GM19438 (cell line): ENCODE measurements at regions not wholly inside any gene's neighbourhood (a gene's known extent, or its start where the extent isn't known, plus 50 kb on each side); places are given as distances from the start of the nearest gene placed in this dataset.

Source experiments
- ATAC-seq: cut with Tn5 transposase; IDR thresholded peaks from one replicate; pipeline ENCODE4 v1.9.1; 2021; ENCODE audit warnings: low read depth; ENCODE audit not compliant: unreplicated experiment

DNA sequence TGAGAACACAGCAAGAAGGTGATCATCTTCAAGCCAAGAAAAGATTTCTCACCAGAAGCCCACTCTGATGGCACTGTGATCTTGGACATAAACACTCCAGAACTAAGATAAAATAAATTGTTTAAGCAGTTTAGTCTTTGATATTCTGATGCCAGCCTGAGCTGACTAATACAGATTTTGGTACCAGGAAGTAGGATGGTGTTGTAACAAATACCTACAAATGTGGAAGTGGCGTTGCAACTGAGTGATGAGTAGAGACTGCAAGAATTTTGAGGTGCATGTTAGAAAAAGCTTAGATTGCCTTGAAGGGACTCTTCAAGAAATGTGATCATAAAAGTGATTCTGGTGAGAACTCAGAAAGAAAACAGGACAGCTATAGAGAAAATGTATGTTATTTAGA is 592.4 kb upstream of the DAB2 start:
- ATAC-seq = no peak

DNA sequence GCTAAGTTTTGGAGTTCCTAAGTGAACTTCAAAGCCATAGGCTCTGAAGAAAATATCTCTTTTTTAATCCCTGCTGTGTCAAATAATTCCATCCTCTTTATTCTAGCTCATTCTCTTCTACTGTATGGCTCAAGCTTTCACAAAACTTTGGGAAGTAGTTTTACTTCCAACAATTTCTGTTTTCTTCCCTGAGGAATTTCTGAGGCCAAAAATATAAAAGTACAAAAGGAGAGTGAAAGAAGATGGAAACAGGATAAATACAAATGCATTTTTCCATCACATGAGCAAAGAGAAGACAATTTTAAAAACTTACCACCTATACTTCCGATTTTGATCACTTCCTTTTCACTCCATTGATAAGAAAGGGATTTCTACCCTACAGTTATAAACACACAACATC is 585.7 kb upstream of the DAB2 start:
- ATAC-seq = no peak

DNA sequence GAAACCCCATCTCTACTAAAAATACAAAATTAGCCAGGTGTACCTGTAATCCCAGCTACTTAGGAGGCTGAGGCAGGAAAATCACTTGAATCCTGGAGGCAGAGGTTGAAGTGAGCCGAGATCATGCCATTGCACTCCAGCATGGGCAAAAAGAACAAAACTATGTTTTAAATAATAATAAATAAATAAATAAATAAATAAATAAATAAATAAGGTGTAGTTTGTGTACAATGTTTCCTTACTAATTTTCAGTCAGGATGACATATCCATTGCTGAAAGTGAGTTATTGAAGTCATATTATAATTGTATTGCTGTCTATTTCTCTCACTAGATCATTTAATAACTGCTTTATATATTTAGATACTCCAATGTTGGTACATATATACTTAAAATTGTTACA is 581.5 kb upstream of the DAB2 start:
- no peak for ATAC-seq

DNA sequence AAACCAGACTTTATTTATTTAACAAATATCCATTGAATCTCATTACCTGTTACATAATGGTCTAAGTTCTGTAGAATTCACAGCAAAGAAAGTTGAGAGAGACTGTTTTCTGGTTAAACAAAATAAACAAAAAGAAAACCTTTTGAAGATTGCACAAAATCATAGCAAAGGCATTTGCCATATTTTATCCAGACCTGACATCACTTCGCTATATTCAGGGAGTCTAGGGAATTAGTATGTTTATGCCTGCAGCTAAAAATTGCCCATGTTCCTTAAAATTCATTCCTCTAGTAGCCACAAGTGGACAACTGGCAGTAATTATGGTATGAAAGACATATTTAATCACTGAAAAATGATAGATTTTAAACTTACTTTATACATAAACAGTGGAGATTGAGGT is 577.0 kb upstream of the DAB2 start:
- ATAC-seq = no peak

DNA sequence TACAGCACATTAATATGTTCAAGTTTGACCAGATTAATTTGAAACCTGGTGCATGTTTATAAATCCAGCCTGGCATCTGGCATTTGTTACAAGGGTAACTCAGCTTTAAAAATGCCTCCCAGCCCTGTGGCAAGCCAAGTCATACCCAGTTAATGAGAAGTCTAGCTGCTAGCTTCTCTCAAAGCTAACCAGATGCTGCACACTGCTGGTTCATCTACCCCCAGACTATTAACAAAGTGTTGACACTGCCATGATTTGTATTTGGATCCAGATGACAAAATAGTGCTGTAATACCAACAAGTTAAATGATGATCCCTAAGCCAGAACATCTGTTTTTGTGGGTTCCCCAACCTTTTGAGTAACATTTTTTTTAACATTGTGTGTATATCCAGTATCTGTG is 573.7 kb upstream of the DAB2 start:
- ATAC-seq = no peak

DNA sequence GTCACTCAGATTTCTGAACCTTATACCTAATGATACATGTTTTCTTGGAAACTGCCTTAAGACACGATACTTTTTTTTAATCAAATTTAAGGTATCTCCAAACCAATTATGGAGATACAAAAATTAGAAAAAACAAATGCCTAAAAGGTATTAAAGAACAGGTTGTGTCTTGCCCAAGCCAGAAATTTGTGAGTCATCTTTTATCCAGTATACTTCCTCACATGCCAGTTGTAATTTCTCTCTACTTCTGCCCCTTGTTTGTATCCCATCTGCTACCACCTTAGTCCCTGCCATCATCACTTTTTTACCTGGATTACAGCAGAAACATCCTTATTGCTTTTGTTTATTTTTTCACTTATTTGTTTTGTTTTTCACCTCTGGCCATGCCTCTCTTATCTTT is 571.2 kb upstream of the DAB2 start:
- no peak for ATAC-seq

DNA sequence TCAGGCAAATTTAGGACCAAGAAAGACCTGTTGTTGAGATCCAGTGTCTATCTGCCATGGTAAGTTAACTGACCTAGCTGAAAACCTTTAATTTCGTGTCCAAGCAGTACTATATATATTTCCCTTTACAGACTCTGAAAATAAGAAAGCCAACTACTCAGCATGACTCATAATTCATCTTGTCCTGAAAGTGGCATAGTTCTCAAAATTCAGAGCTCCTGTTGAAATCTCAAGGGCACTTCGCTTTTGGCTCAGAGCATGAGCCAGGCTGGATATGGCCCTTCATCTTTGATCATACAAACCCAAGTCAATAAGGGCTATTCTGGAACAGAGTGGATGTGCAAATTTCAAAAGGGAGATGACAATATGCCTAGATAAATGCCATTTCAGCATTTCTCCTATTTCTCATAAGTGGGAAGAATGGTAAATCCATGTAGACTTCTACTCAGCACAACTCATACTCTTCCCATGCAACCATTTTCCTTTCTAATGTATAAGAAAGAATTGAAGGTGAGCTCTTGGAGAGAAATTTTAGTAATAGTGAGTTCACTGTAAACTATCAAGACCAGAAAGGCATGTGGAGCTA is 567.9 kb upstream of the DAB2 start:
- no peak for ATAC-seq

DNA sequence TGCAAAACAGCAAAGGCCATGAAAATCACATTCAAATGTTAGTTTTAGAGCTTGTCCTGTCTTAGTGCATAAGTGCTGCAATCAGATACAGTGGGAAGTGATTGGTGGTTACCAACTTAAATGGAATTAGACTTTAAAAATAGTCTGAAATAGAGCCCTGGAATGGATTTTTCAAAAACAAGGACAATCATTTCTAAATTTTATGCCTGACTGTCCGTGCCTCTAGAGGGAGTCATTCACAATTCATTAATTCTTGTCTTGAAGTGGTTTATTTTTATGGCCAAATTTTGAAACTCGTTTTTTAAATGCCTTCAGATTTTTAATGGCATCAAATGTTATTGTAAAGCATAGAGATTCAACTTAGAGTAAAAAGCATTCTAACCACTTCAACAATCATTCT is 561.8 kb upstream of the DAB2 start:
- no peak for ATAC-seq

DNA sequence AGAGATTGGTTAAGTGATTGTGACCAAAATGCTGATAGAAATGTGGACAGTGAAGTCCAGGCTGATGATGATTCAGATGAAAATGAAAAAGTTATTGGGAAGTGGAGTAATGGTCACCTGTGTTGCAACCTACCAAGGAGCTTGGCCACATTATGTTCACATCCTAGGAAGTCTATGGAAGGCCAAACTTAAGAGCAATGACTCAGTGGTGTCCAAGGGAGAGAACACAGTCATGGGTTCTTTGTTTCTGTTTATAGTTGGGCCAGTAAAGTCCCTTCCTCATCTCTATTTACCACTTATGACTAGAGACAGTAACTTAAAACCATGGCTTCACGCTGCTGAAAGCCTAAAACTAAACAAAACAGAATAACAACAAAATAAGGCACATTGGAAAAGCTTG is 555.3 kb upstream of the DAB2 start:
- ATAC-seq = no peak

DNA sequence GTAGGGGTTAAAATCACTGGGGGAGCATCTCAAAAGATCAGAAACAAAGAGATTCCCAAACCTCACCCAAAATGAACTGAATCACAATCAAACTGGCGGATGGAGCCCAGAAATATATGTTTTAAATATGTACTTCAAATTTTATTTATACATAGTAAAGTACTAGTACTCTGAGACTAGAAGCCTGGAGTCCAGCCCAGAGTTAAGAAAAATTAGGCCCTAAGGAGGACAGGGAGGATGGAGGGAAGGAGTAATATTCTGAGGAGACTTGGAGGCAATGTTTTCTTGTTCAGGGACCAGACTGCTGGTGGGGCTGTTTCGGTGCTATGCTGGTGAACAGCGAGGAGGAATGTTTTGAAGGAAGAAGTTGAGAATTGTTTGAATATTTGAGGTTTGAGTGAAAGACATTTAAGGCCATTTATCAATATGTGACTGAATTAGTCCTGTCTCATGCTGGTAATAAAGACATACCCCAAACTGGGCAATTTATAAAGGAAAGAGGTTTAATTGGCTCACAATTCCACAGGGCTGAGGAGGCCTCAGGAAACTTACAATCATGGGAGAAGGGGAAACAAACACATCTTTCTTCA is 552.4 kb upstream of the DAB2 start:
- no peak for ATAC-seq

DNA sequence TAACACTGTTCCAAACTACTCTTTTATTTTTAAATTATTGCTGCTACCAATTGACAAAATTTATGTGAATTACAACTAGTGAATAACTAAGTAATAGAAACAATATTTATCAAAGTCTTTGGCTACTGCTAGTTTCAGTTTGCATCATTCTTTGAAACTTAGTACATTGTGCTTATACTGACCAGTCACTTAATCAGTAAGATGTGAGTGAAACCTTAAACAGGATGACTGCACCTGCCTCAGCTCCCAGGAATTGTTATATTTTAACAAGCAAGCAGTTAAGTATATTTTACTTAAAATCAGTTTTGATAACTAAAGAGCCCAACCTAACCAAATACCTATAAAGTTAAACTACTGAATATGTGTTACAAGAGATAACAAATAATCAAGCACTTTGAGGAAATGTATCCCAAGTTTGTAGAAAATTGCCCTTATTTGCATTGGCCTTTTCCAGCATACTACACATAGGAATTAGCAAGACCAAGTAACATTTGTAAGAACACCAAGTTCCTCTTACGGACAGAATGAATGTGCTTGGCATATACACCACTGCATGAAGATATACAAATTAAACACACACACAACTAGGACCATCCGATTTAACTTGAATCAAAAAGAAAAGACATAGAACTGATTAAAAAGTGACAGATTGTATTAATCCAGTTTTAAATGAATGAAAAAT is 545.5 kb upstream of the DAB2 start:
- ATAC-seq = peak; percentile 80

DNA sequence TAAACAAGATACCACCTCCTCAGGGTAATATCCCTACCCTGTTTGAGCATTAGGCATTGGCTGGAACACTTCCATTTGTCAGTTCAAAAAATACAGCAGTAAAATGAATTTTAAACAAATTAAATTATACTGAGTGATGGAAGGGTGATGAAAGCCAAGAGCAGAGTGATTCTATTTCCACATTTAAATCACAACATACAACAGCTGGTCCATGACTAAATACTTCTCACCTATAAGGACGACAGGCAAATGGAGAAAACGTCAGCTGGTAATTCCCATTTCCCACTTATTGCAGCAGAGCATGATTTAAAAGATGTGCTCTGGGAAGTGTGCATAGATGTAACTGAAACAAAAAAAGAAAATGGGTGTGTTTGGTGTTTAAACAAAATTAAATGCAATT is 543.6 kb upstream of the DAB2 start:
- ATAC-seq = no peak

DNA sequence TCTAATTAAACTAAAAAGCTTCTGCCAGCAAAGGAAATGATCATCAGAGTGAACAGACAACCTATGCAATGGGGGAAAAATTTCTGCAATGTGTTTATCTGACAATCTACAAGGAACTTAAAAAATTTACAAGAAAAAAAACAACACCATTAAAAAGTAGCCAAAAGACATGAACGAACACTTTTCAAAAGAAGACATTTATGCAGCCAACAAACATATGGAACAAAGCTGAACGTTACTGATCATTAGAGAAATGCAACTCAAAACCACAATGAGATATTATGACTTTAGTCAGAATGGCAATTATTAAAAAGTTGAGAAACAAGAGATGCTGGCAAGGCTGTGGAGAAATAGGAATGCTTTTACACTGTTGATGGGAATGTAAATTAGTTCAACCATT is 530.4 kb upstream of the DAB2 start:
- no peak for ATAC-seq

DNA sequence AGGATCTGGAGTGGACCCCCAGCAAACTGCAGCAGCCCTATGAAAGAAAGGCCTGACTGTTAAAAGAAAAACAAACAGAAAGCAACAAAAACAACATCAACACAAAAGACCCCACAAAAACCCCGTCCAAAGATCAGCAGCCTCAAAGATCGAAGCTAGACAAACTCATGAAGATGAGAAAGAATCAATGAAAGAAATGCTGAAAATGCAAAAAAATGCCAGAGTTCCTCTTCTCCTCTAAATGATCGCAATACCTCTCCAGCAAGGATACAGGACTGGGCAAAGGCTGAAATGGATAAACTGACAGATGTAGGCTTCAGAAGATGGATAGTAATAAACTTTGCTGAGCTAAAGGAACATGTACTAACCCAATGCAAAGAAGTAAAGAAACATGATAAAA is 526.3 kb upstream of the DAB2 start:
- no peak for ATAC-seq

DNA sequence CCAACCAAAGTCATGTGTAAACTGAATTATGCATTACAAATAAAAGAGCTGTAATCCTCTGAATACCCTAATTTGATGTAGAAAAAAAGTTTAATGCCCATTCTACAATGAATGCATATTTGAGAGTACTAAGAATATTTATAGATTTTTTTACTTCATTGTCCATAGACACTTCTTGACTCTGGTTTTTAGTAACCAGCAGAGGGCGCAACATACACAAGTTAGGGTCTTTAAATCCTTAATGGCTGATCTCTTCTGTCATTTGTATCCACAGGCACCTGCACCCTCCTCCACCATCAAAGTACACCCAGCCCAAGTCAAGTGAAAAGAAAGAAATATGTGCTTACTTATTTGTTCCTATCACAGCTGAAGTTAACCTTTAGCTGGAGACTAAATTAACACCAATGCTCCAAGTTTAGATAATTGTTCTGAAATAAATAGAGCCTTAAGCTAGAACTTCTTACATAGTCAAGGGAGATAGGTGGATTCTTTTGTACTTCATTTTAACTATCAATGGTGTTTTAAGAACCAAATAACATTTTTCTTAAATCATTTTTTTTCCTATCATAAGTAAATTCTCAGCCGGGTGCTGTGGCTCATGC is 524.2 kb upstream of the DAB2 start:
- peak; percentile 56 for ATAC-seq

DNA sequence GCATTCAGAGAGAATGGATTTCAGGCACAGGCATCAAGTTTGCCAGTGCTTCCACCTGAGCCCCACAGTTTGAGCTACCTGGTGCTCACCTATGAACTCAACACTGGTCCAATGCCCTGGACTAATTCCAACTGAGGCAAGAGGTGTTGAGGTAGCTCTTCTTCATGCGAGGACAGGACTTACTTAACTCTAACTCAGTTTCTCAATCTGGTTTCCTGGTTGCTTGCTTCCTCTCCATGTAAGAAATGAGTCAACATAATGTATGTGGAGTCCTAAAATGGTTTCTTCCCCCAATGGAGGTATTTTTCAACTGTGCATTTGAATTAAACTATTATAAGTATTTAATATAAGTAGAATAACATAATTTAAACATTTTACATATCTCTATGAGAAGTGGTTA is 523.6 kb upstream of the DAB2 start:
- ATAC-seq = no peak

DNA sequence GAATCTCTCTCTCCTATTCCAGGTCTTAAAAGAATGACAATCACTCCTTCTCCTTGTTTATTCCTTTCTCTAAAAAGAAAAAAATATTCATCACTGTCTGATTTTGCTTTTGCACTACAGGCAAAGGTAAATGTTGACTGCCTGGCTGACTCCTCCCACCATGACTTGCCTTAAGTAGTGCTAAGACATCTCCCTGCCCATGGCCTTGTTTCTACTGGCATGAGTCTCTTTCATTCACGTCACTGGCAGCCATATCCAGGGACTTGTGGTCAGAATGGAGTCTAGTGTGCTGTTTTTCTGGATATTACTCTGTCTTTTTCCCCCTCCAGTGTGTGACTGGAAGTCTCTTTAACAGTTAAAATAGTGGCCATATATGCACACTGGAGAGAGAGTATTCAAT is 522.9 kb upstream of the DAB2 start:
- no peak for ATAC-seq

DNA sequence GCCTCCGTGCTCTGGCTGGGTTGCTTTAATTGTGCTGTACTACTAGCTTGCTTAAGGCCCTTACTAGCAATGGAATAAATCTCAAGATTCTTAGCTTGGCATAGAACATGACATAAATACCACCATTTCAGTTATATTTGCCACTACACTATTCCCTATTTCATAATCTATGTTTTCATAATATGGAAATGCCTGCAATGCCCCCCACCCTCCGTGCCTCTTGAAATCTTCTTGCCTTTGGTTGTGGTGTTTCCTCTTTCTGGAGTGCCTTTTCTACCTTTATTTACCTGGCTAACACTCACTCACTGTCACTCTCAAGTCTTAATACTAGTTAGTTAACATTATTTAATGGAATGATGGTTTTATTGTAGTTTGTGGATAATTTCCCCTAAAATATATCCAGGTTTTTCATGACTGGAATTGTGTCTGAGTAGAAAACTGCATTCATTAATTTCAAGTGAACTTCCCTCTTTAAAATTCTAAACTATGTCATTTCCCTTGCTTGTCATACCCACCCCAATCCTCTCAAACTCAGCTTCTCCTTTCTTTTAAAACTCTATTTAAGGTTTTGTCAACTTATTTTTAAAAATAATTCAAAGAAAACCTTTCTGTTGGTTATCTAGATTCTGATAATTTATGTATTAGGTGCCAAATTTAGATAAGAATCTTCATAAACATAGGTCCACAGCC is 521.7 kb upstream of the DAB2 start:
- ATAC-seq = no peak

DNA sequence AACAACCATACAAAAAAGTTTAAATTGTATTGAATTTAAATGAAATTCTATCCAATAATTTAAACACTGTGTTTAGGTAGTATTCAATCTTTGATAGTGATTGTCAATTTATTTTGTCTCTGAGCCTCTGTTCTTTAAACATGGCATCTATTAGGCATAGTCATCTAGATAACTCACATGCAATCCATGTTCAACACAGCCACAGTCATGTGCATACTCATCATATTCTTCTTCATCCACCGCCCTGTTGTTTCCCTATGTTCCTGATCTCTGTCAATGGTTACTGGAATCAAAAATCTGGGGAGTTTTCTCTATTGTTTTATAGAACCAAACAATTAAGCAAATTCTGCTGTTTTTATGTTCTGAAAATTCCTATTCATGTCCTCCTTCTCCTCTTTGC is 521.1 kb upstream of the DAB2 start:
- no peak for ATAC-seq

DNA sequence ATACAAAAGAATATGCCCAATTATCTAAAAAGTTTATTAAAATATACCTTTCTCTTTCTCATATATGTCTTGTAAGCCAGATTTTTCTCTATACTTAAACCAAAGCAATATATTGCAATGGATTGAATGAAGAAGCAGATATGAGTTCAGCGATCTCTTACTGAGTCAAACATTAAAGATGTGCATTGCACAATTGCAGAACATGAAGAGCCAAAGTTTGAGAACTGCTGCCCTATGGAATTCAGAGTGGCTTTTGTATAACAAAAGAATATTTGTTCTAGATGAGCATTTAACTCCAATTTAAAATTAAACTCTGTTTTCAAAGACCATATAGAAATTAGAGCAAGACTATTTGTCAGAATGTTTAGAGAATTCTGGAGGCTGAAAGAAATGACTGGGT is 519.0 kb upstream of the DAB2 start:
- no peak for ATAC-seq

DNA sequence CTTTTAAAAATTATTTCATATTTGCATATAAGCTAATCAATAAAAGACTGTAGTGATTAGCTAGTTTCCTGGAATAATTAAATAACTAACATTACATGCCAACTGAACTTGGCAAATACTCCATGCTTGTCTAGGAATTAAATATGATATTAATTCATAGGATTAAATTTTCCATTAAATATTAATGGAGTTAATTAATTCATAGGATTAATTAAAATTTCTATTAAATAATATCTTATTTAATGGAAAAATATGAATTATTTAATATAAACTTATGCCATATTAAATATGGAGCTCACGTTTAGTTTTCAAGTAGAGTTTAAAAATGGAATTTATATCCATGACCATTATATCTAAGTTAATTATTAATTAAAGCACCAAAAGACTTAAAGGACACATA is 517.8 kb upstream of the DAB2 start:
- no peak for ATAC-seq

DNA sequence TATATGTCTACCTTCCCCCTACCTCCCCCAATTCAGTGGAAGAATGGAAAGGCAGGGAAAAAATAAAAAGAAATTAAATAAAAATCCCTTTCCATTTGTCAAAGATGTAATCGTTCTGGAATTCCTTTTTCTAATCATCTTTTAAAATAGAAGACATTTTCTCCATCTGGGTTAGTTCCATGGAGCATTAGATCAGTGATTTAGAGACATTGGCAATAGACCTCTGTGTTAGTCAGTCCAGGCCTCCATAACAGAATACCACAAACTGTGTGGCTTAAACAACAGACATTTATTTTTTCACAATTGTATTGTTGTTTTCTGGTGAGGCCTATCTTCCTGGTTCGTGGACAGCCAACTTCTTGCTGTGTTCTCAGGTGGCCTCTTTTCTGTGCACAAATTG is 516.6 kb upstream of the DAB2 start:
- ATAC-seq = no peak
